Endothelial cell of umbilical vein (primary cell): ENCODE measurements at regions not wholly inside any gene's neighbourhood (a gene's known extent, or its start where the extent isn't known, plus 50 kb on each side); places are given as distances from the start of the nearest gene placed in this dataset.

ENCODE experiments used
- BruUV-seq: library from RNA; stranded (reverse); fragments of 400-500 nt; replicated peaks from 2 replicates; lab custom pipeline; 2021; lab: Mats Ljungman, UMichigan
- CTCF ChIA-PET: fragments of 300-600, 350-600 bp; sonication (Branson Sonifier 250); formaldehyde crosslinking; loops from one replicate; lab custom pipeline; 2021; ENCODE audit warnings: antibody characterized with exemption, inconsistent platforms; lab: Charles Lee
- POLR2A ChIA-PET: fragments of 300-600, 350-600 bp; sonication (Branson Sonifier 250); formaldehyde crosslinking; loops from one replicate; lab custom pipeline; 2021; ENCODE audit warnings: antibody characterized with exemption, inconsistent platforms; lab: Charles Lee
- DNase-seq: peaks from one replicate; pipeline ENCODE4 v3.0.0-alpha.2; 2011; ENCODE audit warnings: low read depth, low spot score
- FAIRE-seq: peaks from 2 replicates; lab custom pipeline; 2011; peaks lifted over from hg19 to GRCh38; lab: Jason Lieb, UNC
- H2AFZ ChIP-seq: 2 replicates; pipeline ENCODE4 v1.6.0; 2012; ENCODE audit warnings: low read depth, low read length, control low read depth, inconsistent platforms
- H3K27ac ChIP-seq: 2 replicates; pipeline ENCODE4 v1.5.1; 2011; ENCODE audit warnings: low read depth, mild to moderate bottlenecking, control low read depth, low read length, moderate library complexity; ENCODE audit not compliant: insufficient read depth
- H3K27me3 ChIP-seq, 2 experiments: 2 replicates each; pipeline versions ENCODE4 v1.6.0 to v1.6.1; 2011; ENCODE audit warnings: low read length in 2 of 2, mixed read lengths in 1 of 2; ENCODE audit not compliant: control insufficient read depth in 2 of 2, insufficient read depth in 2 of 2
- H3K36me3 ChIP-seq, 2 experiments: 2 replicates in 1 of 2; 3 replicates in 1 of 2; pipeline ENCODE4 v1.5.1; 2011; ENCODE audit warnings: low read length in 2 of 2, mild to moderate bottlenecking in 1 of 2, moderate library complexity in 1 of 2; ENCODE audit not compliant: control insufficient read depth in 2 of 2, insufficient read depth in 2 of 2; ENCODE audit errors: extremely low read depth in 1 of 2
- H3K4me1 ChIP-seq: 3 replicates; pipeline ENCODE4 v1.5.1; 2011; ENCODE audit warnings: mild to moderate bottlenecking, low read length; ENCODE audit not compliant: control insufficient read depth, insufficient read depth; ENCODE audit errors: extremely low read depth
- H3K4me2 ChIP-seq: 2 replicates; pipeline ENCODE4 v1.6.1; 2011; ENCODE audit warnings: low read length, control low read depth, mixed read lengths; ENCODE audit not compliant: insufficient read depth
- H3K4me3 ChIP-seq, 3 experiments: fragments of 200-600 bp in 1 of 3; sonication (generic), shearing (Covaris generic) in 1 of 3; replicated peaks in 1 of 3; 2 replicates each; pipeline ENCODE4 v1.5.1; 2011 to 2016; ENCODE audit warnings: control low read depth in 3 of 3, low read length in 3 of 3, mild to moderate bottlenecking in 2 of 3, inconsistent platforms in 1 of 3, low read depth in 1 of 3, moderate library complexity in 1 of 3; ENCODE audit not compliant: insufficient read depth in 1 of 3
- H3K79me2 ChIP-seq: 2 replicates; pipeline ENCODE4 v1.6.0; 2012; ENCODE audit warnings: low read length, inconsistent platforms; ENCODE audit not compliant: control insufficient read depth, insufficient read depth
- H3K9ac ChIP-seq: replicated peaks from 2 replicates; pipeline ENCODE3; 2011; ENCODE audit warnings: low read length, control low read depth; ENCODE audit not compliant: insufficient read depth; ENCODE audit errors: extremely low read depth
- H3K9me1 ChIP-seq: replicated peaks from 3 replicates; pipeline ENCODE4 v1.6.0; 2011; ENCODE audit warnings: mild to moderate bottlenecking, low read length; ENCODE audit not compliant: control insufficient read depth, insufficient read depth; ENCODE audit errors: extremely low read depth
- H3K9me3 ChIP-seq: replicated peaks from 2 replicates; pipeline ENCODE4 v1.5.1; 2012; ENCODE audit warnings: low read length, inconsistent platforms; ENCODE audit not compliant: control insufficient read depth, insufficient read depth
- H4K20me1 ChIP-seq: replicated peaks from 2 replicates; pipeline ENCODE3; 2011; ENCODE audit warnings: mild to moderate bottlenecking, low read length; ENCODE audit not compliant: control insufficient read depth, insufficient read depth; ENCODE audit errors: extremely low read depth
- EZH2 ChIP-seq: IDR thresholded peaks from 2 replicates; pipeline ENCODE4 v1.6.1; 2012; ENCODE audit warnings: borderline replicate concordance, low read depth, mild to moderate bottlenecking, moderate library complexity, low read length, inconsistent platforms; ENCODE audit not compliant: severe bottlenecking
- FOS ChIP-seq: IDR thresholded peaks from 2 replicates; pipeline ENCODE4 v1.6.1; 2011; ENCODE audit warnings: mild to moderate bottlenecking, low read length, moderate library complexity, borderline replicate concordance; ENCODE audit not compliant: insufficient read depth
- MYC ChIP-seq: IDR thresholded peaks from one replicate; pipeline ENCODE4 v1.6.1; 2011; ENCODE audit warnings: mild to moderate bottlenecking, low read depth, low read length
- POLR2A ChIP-seq: IDR thresholded peaks from 2 replicates; pipeline ENCODE4 v1.6.1; 2012; ENCODE audit warnings: low read depth, mild to moderate bottlenecking, control low read depth, low read length
- POLR2AphosphoS5 ChIP-seq: IDR thresholded peaks from 2 replicates; pipeline ENCODE4 v1.6.1; 2012; ENCODE audit warnings: low read depth, mild to moderate bottlenecking, control low read depth, low read length, moderate library complexity; ENCODE audit not compliant: insufficient read depth
- dilution Hi-C: fragments of 300-500 bp; cut with MboI; formaldehyde crosslinking; loops from one replicate; pipeline ENCODE4 v1.15.0; 2019; ENCODE audit warnings: low sequenced_read_pairs; ENCODE audit not compliant: extremely low pct_ligation_motif_present
- intact Hi-C: fragments of 100-400 bp; cut with micrococcal nuclease; formaldehyde crosslinking; loops from one replicate; pipeline ENCODE4 v1.10.0; 2022
- TF ChIP-seq, protein P1 (sequence below), 2 donors: IDR thresholded peaks; 1 replicate in 1 of 2; 2 replicates in 1 of 2; pipeline ENCODE4 v1.5.1; 2011; ENCODE audit warnings: low read length in 2 of 2, mild to moderate bottlenecking in 2 of 2, moderate library complexity in 2 of 2, control low read depth in 1 of 2, inconsistent platforms in 1 of 2, low read depth in 1 of 2; ENCODE audit not compliant: insufficient read depth in 1 of 2; ENCODE audit errors: extremely low read depth in 1 of 2

DNA sequence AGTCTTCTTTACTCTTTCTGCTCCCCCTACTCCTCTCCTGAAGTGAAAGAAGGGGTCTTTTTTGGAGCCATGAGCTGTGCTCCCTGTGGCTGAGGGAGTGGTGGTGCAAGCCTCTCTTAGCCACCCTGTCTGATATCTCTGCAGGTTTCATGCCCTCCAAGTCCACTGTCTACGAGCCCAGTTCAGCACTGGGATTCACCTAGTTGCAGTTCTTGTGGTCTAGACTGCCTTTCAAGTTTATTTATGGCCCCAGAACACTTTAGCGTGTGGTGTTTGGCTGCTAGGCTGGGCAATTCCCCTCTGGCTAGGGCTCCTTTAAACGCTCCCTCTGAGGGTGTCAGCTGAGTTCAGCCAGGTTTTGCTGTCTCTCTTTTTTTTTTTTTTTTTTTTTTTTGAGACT, 908.6 kb downstream of the TRHDE start:
- no peaks in the 10 kb centered on the region for H3K4me1 ChIP-seq
- POLR2A ChIA-PET, result no interaction called here

DNA sequence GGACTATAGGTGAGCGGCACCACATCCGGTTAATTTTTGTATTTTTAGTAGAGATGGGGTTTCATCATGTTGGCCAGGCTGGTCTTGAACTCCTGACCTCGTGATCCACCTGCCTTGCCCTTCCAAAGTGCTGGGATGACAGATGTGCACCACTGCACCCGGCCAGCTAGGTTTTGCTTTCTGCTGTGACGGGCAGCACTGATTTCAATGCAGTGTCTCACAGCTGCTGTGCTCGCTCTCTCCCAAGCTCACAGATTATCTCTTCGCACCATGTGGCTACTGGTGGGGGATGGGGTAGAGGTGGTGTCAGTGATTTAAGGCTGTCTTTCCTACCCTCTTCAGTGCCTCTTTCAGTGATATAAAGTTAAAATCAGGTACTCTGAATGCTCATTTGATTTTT, 909.1 kb downstream of the TRHDE start:
- Histone ChIP-seq H2AFZ (no peak overlapping the region), H3K9me3 (peaks cover 3% of the 10 kb centered on the region), H3K9ac (no peak overlapping the region), H3K4me2 (no peak overlapping the region), H3K27ac (no peak overlapping the region), H3K9me1 (no peaks in the 10 kb centered on the region), H3K4me1 (no peaks in the 10 kb centered on the region), H3K36me3 (no peaks in the 10 kb centered on the region), H3K27me3 (no peaks in the 10 kb centered on the region), H4K20me1 (no peaks in the 10 kb centered on the region), H3K79me2 (no peaks in the 10 kb centered on the region), H3K4me3 (no peak overlapping the region)
- no peak for FAIRE-seq
- intact Hi-C loops (no loop called here), dilution Hi-C loops (no loop called here)
- BruUV-seq, result no TSS peak
- DNase-seq, result no peak
- CTCF ChIA-PET, result no interaction called here
- POLR2A ChIA-PET, result no interaction called here
- no peak for TF ChIP-seq POLR2AphosphoS5
- no peak for TF ChIP-seq POLR2A
- no peak for TF ChIP-seq FOS
- TF ChIP-seq, protein P1, sequence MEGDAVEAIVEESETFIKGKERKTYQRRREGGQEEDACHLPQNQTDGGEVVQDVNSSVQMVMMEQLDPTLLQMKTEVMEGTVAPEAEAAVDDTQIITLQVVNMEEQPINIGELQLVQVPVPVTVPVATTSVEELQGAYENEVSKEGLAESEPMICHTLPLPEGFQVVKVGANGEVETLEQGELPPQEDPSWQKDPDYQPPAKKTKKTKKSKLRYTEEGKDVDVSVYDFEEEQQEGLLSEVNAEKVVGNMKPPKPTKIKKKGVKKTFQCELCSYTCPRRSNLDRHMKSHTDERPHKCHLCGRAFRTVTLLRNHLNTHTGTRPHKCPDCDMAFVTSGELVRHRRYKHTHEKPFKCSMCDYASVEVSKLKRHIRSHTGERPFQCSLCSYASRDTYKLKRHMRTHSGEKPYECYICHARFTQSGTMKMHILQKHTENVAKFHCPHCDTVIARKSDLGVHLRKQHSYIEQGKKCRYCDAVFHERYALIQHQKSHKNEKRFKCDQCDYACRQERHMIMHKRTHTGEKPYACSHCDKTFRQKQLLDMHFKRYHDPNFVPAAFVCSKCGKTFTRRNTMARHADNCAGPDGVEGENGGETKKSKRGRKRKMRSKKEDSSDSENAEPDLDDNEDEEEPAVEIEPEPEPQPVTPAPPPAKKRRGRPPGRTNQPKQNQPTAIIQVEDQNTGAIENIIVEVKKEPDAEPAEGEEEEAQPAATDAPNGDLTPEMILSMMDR (IDR thresholded peaks at IDR 0.05; ENCODE audit: extremely low read depth in 1 of 2, insufficient read depth in 1 of 2, low read depth in 1 of 2, low read length in 2 of 2), result no peak

More for the DNA sequence above, 908.6 kb downstream of the TRHDE start:
- no peak overlapping the region for H3K9ac ChIP-seq
- intact Hi-C loops (no loop called here), dilution Hi-C loops (no loop called here)
- no peak overlapping the region for H3K4me3 ChIP-seq
- no TSS peak for BruUV-seq
- FAIRE-seq (no peak), DNase-seq (no peak)
- no peaks in the 10 kb centered on the region for H3K79me2 ChIP-seq
- H3K36me3 ChIP-seq, result no peaks in the 10 kb centered on the region
- H3K9me3 ChIP-seq, result peaks cover 3% of the 10 kb centered on the region
- TF ChIP-seq POLR2AphosphoS5 (no peak), EZH2 (no peak), MYC (no peak)
- no peak overlapping the region for H2AFZ ChIP-seq
- no peaks in the 10 kb centered on the region for H4K20me1 ChIP-seq
- no peaks in the 10 kb centered on the region for H3K27me3 ChIP-seq
- no peak overlapping the region for H3K27ac ChIP-seq
- CTCF ChIA-PET, result no interaction called here
- no peak overlapping the region for H3K4me2 ChIP-seq
- H3K9me1 ChIP-seq, result no peaks in the 10 kb centered on the region
